GM18499 (cell line): ENCODE measurements at regions not wholly inside any gene's neighbourhood (a gene's known extent, or its start where the extent isn't known, plus 50 kb on each side); places are given as distances from the start of the nearest gene placed in this dataset.
"Not testable (repeated sequence)": the region's sequence is repeated elsewhere in the genome, so short reads cannot be mapped to it uniquely, and the experiment has no call there.

Source experiments
- ATAC-seq: cut with Tn5 transposase; IDR thresholded peaks from one replicate; pipeline ENCODE4 v1.9.1; 2021; ENCODE audit warnings: moderate number of reproducible peaks; ENCODE audit not compliant: insufficient read depth, unreplicated experiment

DNA sequence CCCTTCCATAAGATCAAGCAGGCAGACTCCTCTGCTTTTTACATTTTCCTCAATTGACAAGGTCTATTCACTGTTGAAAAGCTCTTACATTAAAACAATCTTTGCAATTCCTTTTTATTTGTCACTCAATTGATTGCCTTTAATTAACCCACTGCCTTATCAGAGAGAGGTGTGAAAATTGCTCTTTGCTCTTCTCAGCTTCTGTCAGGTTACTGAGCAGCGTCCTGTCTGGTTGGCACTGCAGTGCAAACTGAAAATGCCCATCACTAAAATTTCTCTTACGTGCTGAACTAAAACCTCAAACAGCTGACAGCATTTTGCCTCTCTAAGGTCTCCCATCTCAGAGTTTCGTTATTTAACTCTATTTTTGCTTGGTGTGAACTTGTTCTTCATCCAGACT, 504.1 kb upstream of the ATXN7L3B start:
- ATAC-seq, result no peak

DNA sequence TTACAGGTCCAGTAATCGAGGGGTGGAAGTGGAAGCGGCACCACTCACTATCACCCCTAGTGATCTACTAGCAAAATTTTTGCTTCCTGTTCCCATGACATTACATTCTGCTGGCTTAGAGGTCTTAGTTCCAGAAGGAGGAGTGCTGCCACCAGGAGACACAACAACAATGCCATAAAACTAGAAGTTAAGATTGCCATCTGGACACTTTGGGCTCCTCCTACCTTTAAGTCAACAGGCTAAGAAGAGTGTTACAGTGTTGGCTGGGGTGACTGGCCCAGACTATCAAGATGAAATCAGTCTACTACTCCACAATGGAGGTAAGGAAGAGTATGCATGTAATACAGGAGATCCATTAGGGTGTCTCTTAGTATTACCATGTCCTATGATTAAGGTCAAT, 498.5 kb upstream of the ATXN7L3B start:
- ATAC-seq, result not testable (repeated sequence)

DNA sequence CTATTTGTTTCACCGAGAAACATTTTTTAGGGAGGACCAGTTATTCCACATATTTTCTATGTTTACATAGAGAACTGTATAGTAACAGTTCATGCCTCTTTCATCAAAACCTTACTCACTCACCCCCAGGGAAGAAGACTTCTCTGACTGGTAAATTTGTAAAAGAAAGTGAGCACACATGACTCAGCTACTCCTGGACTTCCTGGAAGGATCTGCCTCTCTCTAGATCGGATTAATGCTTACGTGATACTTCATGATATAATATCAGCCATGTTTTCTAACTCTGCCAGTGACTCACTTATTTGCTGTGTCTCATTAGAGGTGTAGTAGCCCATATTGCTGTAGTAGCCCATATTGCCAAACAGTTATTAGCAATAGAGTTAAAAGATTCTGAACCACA, 494.3 kb upstream of the ATXN7L3B start:
- ATAC-seq, result no peak

DNA sequence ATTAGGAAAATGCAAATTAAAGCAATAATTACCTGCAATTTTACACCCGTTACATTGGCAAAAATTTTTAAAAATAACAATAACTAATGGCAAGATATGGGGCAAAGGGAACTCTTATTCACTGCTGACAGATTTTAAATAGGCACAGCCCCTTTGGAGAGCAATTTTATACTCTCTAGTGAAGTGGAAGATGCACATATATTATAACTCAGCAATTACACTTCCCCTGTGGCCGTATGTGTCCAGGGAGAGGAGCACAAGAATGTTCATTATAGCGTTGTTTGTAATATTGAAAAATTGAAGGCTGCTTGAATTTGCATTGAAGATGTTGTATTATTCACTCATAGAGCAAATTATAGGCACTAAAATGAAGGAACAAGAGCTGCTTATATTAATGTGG, 488.3 kb upstream of the ATXN7L3B start:
- no peak for ATAC-seq

DNA sequence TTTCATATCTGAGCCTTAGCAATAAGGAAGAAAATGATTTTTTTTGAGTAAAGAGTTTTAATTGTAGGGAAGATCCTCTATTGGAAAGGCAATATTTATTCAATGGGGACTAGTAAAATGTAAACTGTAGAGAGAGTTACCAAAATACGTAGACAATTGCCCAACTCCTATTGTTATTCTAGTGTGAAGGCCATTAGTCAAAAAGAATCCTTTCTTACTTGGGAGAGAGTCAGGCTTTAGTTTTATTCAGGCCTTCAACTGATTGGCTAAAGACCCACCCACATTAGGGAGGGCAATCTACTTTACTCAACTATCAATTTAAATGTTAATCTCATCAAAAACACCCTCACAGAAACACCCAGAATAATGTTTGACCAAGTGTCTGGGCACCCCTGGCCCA, 485.8 kb upstream of the ATXN7L3B start:
- no peak for ATAC-seq

DNA sequence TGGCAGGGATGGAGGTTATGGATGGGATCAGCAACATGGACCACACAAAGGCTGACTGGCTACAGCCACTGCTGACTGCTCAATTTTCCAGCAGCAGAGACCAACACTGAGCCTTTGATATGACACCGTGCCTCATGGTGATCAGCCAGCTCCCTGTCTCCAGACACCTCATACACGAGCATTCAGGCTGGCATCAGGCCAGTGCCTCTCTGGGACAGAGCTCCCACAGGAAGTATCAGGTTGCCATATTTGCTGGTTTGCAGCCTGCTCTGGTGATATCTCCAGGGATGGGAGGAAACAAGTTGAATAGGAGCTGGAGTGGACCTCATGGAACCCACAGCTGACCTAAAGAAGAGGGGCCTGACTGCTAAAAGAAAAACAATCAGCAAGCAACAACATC, 471.2 kb upstream of the ATXN7L3B start:
- ATAC-seq, result no peak

DNA sequence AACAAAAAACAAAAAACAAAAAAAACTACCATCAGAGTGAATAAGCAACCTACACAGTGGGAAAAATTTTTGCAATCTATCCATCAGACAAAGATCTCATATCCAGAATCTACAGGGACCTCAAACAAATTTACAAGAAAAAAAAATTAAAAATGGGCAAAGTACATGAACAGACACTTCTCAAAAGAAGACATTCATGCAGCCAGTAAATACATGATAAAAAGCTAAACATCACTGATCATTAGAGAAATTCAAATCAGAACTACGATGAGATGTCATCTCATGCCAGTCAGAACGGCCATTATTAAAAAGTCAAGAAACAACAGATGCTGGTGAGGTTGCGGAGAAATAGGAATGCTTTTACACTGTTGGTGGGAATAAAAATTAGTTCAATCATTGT, 466.5 kb upstream of the ATXN7L3B start:
- no peak for ATAC-seq

DNA sequence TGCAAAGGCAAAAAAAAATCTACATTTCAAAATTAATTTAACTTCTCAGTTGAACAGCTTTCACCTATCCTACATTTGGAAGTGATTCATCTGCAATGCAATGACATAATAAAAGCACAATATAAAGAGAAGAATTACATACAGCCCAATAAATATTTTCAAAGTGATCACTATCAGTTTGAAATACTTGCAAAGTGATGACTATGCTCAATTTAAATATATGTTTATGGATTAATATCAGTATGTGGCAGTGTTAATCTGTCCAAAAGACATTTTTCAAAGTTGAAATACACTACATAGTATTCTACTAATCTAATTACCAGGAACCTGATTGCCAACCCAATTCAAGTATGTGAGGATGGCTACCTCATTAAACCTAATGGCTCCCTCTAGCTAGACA, 460.7 kb upstream of the ATXN7L3B start:
- ATAC-seq, result no peak

DNA sequence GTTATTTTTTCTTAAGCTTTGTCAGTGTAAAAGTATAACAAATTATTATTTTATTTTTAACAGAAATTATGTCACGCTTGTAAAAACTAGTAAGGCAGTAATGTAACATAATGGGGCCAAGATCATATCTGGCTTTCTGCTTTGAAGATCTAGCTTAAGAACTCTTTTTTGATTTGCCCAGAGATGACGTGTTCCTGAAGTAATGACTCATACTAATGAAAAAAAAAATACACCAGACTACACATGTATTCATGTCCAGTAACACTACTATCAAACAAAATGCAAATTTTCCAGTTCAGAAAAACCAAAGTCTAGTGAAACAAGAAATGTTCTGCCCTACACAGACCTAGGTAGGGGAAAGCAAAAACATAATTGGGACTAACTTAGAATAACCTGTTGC, 432.2 kb upstream of the ATXN7L3B start:
- no peak for ATAC-seq

DNA sequence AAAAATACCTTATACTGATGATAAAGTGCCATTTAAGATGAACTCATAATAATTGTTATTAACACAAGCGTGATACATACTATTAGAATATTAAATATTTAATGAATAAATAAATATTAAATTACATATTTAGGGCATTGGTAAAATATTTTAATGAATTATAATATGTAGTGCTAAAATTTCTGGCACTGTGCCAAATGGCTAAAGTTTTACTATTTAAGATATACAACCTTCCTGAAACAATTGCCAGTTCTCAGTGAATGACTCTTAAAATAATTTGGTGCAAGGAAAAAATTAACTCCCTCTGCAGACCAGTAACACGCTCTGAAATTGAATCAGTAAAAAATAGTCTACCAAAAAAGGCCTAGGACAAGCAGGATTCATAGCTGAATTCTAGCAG, 428.9 kb upstream of the ATXN7L3B start:
- no peak for ATAC-seq

DNA sequence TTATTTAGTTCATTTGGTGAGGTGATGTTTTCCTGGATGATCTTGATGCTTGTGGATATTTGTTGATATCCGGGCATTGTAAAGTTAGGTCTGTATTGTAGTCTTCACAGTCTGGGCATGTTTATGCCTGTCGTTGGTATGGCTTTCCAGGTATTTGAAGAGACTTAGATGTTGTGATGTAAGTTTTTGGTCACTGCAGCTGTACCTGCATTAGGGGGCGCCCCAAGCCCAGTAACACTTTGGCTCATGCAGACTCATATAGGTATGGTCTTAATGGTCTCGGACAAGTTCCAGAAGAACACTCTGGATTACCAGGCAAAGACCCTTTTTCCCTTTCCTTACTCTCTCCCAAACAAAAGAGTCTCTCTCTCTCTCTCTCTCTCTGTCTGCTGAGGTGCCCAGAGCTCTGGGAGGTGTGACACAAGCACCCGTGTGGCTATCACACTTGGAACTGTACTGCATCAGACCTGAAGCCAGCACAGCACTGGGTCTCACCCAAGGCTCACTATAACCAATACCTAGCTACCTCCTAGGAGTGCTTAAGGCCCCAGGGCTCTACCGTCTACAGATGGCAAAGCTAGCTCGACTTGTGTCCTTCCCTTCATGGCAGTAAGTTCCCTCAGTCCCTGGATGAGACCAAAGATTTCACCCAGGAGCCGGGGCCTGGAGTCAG, 425.8 kb upstream of the ATXN7L3B start:
- ATAC-seq, result no peak

DNA sequence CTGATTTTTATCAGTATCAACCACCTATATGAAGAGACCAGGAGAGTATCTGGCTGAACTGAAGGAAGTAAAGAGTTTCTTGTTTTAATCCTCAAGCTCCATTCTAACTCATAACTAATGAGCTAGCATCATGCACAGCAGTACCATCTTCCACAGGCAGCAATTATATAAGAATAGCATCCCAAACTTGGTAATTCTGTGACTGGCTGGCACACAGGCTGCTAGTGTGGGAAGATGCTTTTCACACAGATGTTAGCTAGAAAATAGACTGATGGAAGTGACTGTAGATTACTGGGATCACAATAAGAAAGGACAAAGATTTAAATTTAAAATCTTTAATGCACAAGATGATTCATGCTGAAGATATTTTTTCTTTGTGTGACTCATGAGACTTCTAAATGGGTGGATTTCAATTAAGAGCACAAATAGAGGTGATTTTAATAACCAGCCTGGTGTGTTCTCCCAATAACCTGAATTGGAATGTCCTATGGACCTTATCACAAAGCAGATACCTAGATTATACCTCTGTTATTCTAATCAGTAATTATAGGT, 417.7 kb upstream of the ATXN7L3B start:
- ATAC-seq, result no peak

DNA sequence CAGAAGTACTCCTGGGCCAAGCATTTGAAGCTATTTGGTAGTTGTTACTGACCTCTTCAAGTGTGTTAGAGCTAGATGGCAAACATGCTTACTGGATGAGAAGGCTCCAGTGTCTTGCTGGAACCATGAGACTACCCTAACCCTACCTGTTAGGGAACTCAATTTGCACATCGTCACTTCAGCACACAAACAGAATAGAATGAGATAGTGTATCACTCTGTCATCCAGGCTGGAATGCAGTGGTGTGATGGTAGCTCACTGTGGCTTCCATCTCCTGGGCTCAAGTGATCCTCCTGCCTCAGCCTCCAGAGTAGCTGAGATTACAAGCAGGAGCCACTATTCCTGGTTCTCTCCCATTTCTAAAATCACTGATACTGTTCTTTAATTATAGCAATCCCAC, 417.0 kb upstream of the ATXN7L3B start:
- no peak for ATAC-seq

DNA sequence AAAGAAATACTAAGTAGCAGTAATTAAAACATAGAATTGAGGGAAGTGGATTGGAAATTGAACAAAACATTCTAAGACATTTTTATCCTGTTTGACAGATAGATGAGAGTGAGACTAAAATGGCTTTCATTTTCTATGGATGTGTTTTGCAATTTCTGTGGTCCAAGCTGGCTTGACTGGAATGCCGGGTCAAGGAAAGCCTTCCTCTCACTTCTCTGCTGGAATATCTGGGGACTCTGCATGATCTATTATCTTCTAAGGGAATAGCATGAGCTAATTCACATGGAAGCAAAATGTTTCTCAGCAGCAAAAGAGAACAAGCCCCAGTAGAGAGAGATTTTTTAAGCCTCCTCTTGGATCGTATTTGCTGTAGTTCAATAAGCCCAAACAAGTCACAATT, 407.9 kb upstream of the ATXN7L3B start:
- ATAC-seq, result no peak

DNA sequence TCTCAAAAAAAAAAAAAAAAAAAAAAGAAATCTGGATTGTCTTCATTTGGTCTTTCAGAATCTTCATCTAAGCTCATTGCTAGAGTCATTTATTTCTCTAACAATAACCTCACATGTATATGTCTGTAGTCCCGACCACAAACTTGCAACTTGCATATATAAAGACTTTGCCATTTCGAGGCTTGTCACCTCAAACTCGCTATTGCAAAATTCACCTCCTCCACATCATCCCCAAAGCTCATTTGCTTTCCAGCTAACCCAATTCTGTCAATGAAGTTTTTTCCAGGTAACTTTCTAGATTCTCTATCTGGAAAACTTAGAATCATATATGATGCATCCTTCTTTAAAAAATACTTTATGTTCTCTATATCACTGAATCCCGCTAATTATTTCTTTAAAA, 393.2 kb upstream of the ATXN7L3B start:
- no peak for ATAC-seq

DNA sequence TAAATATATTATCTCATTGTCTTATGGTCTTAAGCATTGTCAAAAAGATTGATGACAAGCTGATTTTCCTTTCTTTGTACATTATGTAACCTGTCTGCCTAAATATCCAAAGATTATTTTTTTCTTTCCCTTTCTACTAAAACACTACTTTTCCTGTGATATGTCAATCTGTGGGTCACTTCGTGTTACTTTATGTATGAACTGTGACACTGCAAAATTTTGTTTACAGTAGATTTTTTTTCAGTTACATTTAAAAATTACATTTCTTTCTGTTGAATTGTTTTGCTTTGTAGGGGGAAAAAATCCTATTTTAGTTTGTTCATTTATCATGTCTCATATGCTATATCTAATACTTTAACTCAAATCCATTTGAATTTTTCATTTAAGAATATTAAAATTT, 392.3 kb upstream of the ATXN7L3B start:
- ATAC-seq, result no peak

DNA sequence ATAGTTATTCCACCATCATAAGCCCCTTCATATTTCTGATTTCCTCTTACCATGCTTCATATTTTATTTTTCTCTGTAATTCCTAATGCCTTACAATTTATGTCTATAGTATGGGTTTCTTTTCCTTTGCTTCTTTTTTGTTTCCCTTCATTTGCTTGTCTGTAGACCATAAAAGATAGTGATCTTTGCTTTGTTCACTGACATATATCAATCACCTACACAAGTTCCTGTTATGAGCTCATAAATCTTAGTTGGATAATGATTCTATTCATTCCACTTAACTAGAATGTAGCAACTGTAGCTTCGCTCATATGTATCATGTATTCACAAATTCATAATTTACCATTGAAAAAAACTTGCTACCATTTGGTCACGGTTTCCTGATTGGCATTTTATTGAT, 388.8 kb upstream of the ATXN7L3B start:
- ATAC-seq, result no peak

DNA sequence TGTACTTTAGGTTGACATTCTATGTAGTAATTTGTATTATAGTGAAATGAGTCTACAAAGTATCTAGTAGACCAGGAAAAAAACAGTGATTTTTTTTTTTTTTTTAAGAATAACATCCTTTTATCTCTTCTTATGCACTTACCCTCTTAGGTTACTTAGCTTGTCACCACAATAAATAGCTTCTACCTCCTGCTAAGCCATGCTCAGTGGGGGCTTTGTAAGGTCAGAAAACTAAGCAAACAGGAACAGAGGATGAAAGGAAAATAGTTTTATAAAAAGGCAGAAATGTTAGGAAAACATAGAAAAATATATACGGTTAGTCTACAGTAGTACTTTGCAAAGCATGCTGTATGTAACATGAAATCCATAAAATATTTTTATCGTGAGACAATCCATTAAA, 385.3 kb upstream of the ATXN7L3B start:
- ATAC-seq, result no peak

DNA sequence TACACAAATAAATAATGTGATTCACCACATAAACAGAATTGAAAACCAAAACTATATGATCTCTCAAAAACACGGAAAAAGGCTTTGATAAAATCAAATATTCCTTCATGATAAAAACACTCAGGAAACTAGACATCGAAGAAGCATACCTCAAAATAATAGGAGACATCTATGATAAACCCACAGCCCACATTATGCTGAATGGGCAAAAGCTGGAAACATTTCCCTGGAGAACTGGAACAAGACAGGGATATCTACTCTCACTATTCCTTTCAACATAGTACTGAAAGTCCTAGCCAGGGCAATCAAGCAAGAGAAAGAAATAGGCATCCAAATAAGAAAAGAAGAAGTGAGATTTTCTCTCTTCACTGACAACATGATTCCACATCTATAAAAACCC, 371.5 kb upstream of the ATXN7L3B start:
- no peak for ATAC-seq

DNA sequence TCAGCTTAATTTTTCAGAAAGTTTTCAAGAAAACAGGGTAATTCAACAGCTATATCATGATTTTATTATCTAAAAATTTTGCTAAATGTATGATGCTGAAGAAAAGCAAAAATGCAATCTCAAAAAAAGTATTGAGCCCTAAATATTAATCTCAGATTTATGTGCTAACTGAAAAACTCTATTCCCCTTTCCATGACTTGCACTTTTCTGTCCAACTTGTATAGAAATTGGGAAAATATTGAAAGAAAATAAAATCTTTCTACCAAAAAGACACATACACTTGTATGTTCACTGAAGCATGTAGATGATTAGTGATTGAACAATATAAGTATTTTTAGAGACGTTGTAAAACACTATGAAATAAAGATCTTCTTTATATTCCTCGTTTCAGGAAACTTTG, 368.0 kb upstream of the ATXN7L3B start:
- no peak for ATAC-seq

DNA sequence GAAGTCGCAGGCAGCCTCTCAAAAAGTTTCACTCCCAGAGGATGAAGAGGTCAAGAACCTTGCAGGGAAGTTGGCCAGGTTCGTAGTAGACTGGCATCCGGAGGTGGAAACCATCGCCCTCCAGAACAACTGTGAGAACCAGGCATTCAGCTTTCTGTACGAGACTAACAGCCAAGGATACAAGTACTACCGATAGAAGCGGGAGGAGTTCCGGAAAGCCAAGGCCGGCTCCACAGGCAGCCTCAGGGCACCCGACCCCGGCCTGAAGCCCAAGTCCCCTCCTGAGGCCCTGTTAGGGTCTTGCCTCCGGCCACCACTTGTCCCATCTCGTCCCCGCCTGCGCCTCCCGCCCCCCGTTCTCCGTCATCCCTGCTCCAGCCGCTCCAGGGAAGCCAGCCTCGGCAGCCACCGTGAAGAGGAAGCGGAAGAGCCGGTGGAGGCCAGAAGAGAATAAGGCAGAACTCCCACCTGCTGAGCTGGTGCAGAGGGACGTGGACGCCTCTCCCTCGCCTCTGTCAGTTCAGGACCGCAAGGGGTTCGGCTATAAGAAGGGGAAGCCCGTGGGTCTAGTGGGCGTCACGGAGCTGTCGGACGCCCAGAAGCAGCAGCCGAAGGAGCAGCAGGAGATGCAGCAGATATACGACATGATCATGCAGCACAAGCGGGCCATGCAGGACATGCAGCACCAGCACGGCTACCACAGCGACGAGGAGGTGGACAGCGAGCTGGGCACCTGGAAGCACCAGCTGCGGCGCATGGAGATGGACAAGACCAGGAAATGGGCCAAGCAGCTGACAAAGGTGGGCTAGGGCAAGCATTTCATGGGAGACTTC, 366.8 kb upstream of the ATXN7L3B start:
- no peak for ATAC-seq

DNA sequence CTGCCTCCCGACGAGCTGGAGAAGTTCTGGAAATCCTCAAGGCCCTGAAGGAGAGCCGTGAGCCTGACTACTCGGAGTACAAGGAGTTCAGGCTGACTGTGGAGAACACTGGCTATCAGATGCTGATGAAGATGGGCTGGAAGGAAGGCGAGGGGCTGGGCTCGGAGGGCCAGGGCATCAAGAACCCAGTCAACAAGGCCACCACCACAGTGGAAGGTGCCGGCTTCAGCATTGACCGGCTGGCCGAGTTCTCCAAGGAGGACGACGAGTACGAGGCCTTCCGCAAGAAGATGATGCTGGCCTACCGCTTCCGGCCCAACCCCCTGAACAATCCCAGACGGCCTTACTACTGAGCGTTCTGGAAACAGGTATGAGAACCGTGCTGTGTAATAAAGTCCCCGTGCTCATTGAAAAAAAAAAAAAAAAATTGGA, 366.1 kb upstream of the ATXN7L3B start:
- ATAC-seq, result no peak
